Mesenchymal stem cell (in vitro differentiated cells and primary cell): ENCODE measurements at regions not wholly inside any gene's neighbourhood (a gene's known extent, or its start where the extent isn't known, plus 50 kb on each side); places are given as distances from the start of the nearest gene placed in this dataset.

Source experiments
- DNase-seq: peaks from one replicate; pipeline ENCODE4 v3.0.0-alpha.2; 2013
- H2AFZ ChIP-seq: one replicate; pipeline ENCODE4 v1.6.1; 2013; ENCODE audit warnings: low read depth, mild to moderate bottlenecking, control low read depth, inconsistent platforms, low read length, moderate library complexity
- H2AK5ac ChIP-seq: 2 replicates; pipeline ENCODE4 v1.6.1; 2013; ENCODE audit warnings: low read length, moderate library complexity, mild to moderate bottlenecking, inconsistent platforms; ENCODE audit not compliant: severe bottlenecking
- H2BK120ac ChIP-seq: one replicate; pipeline ENCODE4 v1.6.1; 2013; ENCODE audit warnings: low read depth, mild to moderate bottlenecking, inconsistent platforms, low read length, moderate library complexity
- H2BK12ac ChIP-seq, 2 experiments: one replicate each; pipeline ENCODE4 v1.6.1; 2013; ENCODE audit warnings: inconsistent platforms in 2 of 2, low read length in 2 of 2, mild to moderate bottlenecking in 2 of 2, moderate library complexity in 2 of 2, control low read depth in 1 of 2
- H2BK15ac ChIP-seq: one replicate; pipeline ENCODE4 v1.6.1; 2013; ENCODE audit warnings: mild to moderate bottlenecking, low read depth, inconsistent platforms; ENCODE audit not compliant: poor library complexity, severe bottlenecking
- H2BK5ac ChIP-seq: 2 replicates; pipeline ENCODE4 v1.6.1; 2013; ENCODE audit warnings: low read depth, mild to moderate bottlenecking, low read length, control low read depth, inconsistent platforms; ENCODE audit not compliant: poor library complexity, severe bottlenecking
- H3K14ac ChIP-seq, 2 experiments: one replicate each; pipeline ENCODE4 v1.6.1; 2013; ENCODE audit warnings: inconsistent platforms in 2 of 2, low read length in 2 of 2, control low read depth in 1 of 2, mild to moderate bottlenecking in 1 of 2, moderate library complexity in 1 of 2
- H3K18ac ChIP-seq, 2 experiments: one replicate each; pipeline ENCODE4 v1.6.1; 2013; ENCODE audit warnings: inconsistent platforms in 2 of 2, low read length in 2 of 2, control low read depth in 1 of 2, low read depth in 1 of 2, mild to moderate bottlenecking in 1 of 2
- H3K23ac ChIP-seq, 2 experiments: one replicate each; pipeline ENCODE4 v1.6.1; 2013; ENCODE audit warnings: inconsistent platforms in 2 of 2, low read length in 2 of 2, mild to moderate bottlenecking in 2 of 2, moderate library complexity in 2 of 2, control low read depth in 1 of 2
- H3K27ac ChIP-seq: 2 replicates; pipeline ENCODE4 v1.5.1; 2013; ENCODE audit warnings: mild to moderate bottlenecking, moderate library complexity, low read length, control low read depth, inconsistent platforms; ENCODE audit not compliant: poor library complexity, severe bottlenecking
- H3K27me3 ChIP-seq, 2 experiments: 2 replicates each; pipeline versions ENCODE4 v1.6.1 to v1.7.0; 2013; ENCODE audit warnings: low read length in 2 of 2, mild to moderate bottlenecking in 2 of 2, moderate library complexity in 2 of 2, control low read depth in 1 of 2, inconsistent platforms in 1 of 2; ENCODE audit not compliant: control insufficient read depth in 1 of 2, insufficient read depth in 1 of 2
- H3K36me3 ChIP-seq, 2 experiments: 2 replicates each; pipeline versions ENCODE4 v1.6.1 to v1.7.0; 2013; ENCODE audit warnings: low read length in 2 of 2, control low read depth in 1 of 2, inconsistent platforms in 1 of 2, low read depth in 1 of 2, mild to moderate bottlenecking in 1 of 2; ENCODE audit not compliant: insufficient read depth in 2 of 2, control insufficient read depth in 1 of 2
- H3K4ac ChIP-seq, 2 experiments: one replicate each; pipeline ENCODE4 v1.6.1; 2013; ENCODE audit warnings: inconsistent platforms in 2 of 2, low read length in 2 of 2, mild to moderate bottlenecking in 2 of 2, moderate library complexity in 2 of 2, control low read depth in 1 of 2, low read depth in 1 of 2
- H3K4me1 ChIP-seq: 2 replicates; pipeline ENCODE4 v1.6.1; 2013; ENCODE audit warnings: low read depth, low read length, control low read depth; ENCODE audit not compliant: control insufficient read depth, insufficient read depth
- H3K4me2 ChIP-seq: 2 replicates; pipeline ENCODE4 v1.6.1; 2013; ENCODE audit warnings: low read length, mild to moderate bottlenecking, inconsistent platforms; ENCODE audit not compliant: poor library complexity, severe bottlenecking
- H3K4me3 ChIP-seq, 2 experiments: 2 replicates each; pipeline versions ENCODE4 v1.5.1 to v1.7.0; 2013; ENCODE audit warnings: low read length in 2 of 2, mild to moderate bottlenecking in 2 of 2, control low read depth in 1 of 2, low read depth in 1 of 2; ENCODE audit not compliant: insufficient read depth in 1 of 2
- H3K79me1 ChIP-seq: replicated peaks from 2 replicates; pipeline ENCODE4 v1.6.1; 2013; ENCODE audit warnings: mild to moderate bottlenecking, control low read depth, low read length, inconsistent platforms; ENCODE audit not compliant: poor library complexity, severe bottlenecking
- H3K9ac ChIP-seq: 2 replicates; pipeline ENCODE4 v1.7.0; 2013; ENCODE audit warnings: mild to moderate bottlenecking, low read length, moderate library complexity
- H3K9me3 ChIP-seq: 2 replicates; pipeline ENCODE4 v1.7.0; 2013; ENCODE audit warnings: mild to moderate bottlenecking, low read length; ENCODE audit not compliant: control insufficient read depth
- H4K8ac ChIP-seq: one replicate; pipeline ENCODE4 v1.6.1; 2013; ENCODE audit warnings: inconsistent platforms, mild to moderate bottlenecking, low read length, moderate library complexity
- H4K91ac ChIP-seq: one replicate; pipeline ENCODE4 v1.6.1; 2013; ENCODE audit warnings: mild to moderate bottlenecking, low read length, inconsistent platforms
- WGBS: methylation state at CpG from one replicate; pipeline ENCODE4 v1.1.7; 2013; ENCODE audit warnings: mixed read lengths; 5-methylcytosine and 5-hydroxymethylcytosine counted together

GRCh38 chr2:221657806-221658205, 85.7 kb upstream of the EPHA4 start:
- H3K18ac ChIP-seq, result no peak overlapping the region
- no peak overlapping the region for H3K9ac ChIP-seq
- no peak overlapping the region for H3K4ac ChIP-seq
- no peaks in the 10 kb centered on the region for H3K36me3 ChIP-seq
- H3K27me3 ChIP-seq, result no peaks in the 10 kb centered on the region
- no peak overlapping the region for H3K4me3 ChIP-seq
- H4K91ac ChIP-seq, result no peak overlapping the region
- H2BK5ac ChIP-seq, result no peak overlapping the region
- H2AK5ac ChIP-seq, result no peak overlapping the region
- no peak overlapping the region for H2BK120ac ChIP-seq
- no peak overlapping the region for H3K23ac ChIP-seq
- H3K27ac ChIP-seq, result no peak overlapping the region
- H2BK12ac ChIP-seq, result no peak overlapping the region
- no peaks in the 10 kb centered on the region for H3K9me3 ChIP-seq
- H4K8ac ChIP-seq, result no peak overlapping the region
- no peaks in the 10 kb centered on the region for H3K4me1 ChIP-seq
- no peak for DNase-seq
- H2BK15ac ChIP-seq, result no peak overlapping the region
- H2AFZ ChIP-seq, result no peak overlapping the region
- H3K79me1 ChIP-seq, result no peaks in the 10 kb centered on the region
- H3K4me2 ChIP-seq, result no peak overlapping the region
- WGBS, result no CpG with 5 or more reads among the region's 1 CpG
- no peak overlapping the region for H3K14ac ChIP-seq

- Histone ChIP-seq H4K91ac (no peak overlapping the region), H2BK12ac (no peak overlapping the region), H2BK15ac (no peak overlapping the region), H2AFZ (no peak overlapping the region), H3K27me3 (no peaks in the 10 kb centered on the region), H3K79me1 (no peaks in the 10 kb centered on the region), H2BK5ac (no peak overlapping the region), H3K23ac (no peak overlapping the region), H2BK120ac (no peak overlapping the region), H3K4me2 (no peak overlapping the region), H2AK5ac (no peak overlapping the region), H3K9ac (no peak overlapping the region), H3K4ac (no peak overlapping the region), H3K9me3 (no peaks in the 10 kb centered on the region), H4K8ac (no peak overlapping the region), H3K14ac (no peak overlapping the region), H3K4me1 (no peaks in the 10 kb centered on the region), H3K18ac (no peak overlapping the region), H3K36me3 (no peaks in the 10 kb centered on the region), H3K27ac (no peak overlapping the region), H3K4me3 (no peak overlapping the region)
- DNase-seq, result no peak
- WGBS, result 70% methylated on average over 2 of the region's 3 CpGs
These were observed 83.2 kb upstream of the EPHA4 start for GRCh38 chr2:221655300-221655699.

GRCh38 chr2:221653182-221653581, 81.1 kb upstream of the EPHA4 start:
- no peak overlapping the region for H2BK12ac ChIP-seq
- H3K79me1 ChIP-seq, result no peaks in the 10 kb centered on the region
- H2AK5ac ChIP-seq, result no peak overlapping the region
- no peak overlapping the region for H2BK5ac ChIP-seq
- no peak overlapping the region for H4K8ac ChIP-seq
- no peak overlapping the region for H4K91ac ChIP-seq
- no peak overlapping the region for H3K27ac ChIP-seq
- no peak overlapping the region for H3K4me3 ChIP-seq
- H3K9ac ChIP-seq, result no peak overlapping the region
- no peaks in the 10 kb centered on the region for H3K36me3 ChIP-seq
- no peak overlapping the region for H3K14ac ChIP-seq
- no peak overlapping the region for H3K4me2 ChIP-seq
- H3K4me1 ChIP-seq, result no peaks in the 10 kb centered on the region
- H2AFZ ChIP-seq, result no peak overlapping the region
- DNase-seq, result no peak
- WGBS, result 57% methylated on average over 1 of the region's 1 CpG
- peak overlapping the region in 1 of 2 experiments; percentile 21 for H3K18ac ChIP-seq
- no peak overlapping the region for H3K4ac ChIP-seq
- no peak overlapping the region for H3K23ac ChIP-seq
- no peaks in the 10 kb centered on the region for H3K9me3 ChIP-seq
- H2BK15ac ChIP-seq, result no peak overlapping the region
- H3K27me3 ChIP-seq, result no peaks in the 10 kb centered on the region
- no peak overlapping the region for H2BK120ac ChIP-seq

- Histone ChIP-seq H3K9ac (no peak overlapping the region), H3K18ac (no peak overlapping the region), H3K4ac (no peak overlapping the region), H3K27ac (no peak overlapping the region), H2AK5ac (no peak overlapping the region), H2BK5ac (no peak overlapping the region), H2BK12ac (no peak overlapping the region), H2BK120ac (no peak overlapping the region), H3K9me3 (no peaks in the 10 kb centered on the region), H2BK15ac (no peak overlapping the region), H3K23ac (no peak overlapping the region), H4K91ac (no peak overlapping the region), H3K4me2 (no peak overlapping the region), H3K79me1 (no peaks in the 10 kb centered on the region), H3K27me3 (no peaks in the 10 kb centered on the region), H4K8ac (no peak overlapping the region), H3K36me3 (no peaks in the 10 kb centered on the region), H3K14ac (no peak overlapping the region), H3K4me3 (no peak overlapping the region), H2AFZ (no peak overlapping the region), H3K4me1 (no peaks in the 10 kb centered on the region)
- 87% methylated on average over 5 of the region's 5 CpGs for WGBS
- no peak for DNase-seq
These were observed 77.1 kb upstream of the EPHA4 start for GRCh38 chr2:221649051-221649775.
